Osteocyte (in vitro differentiated cells): ENCODE measurements at regions not wholly inside any gene's neighbourhood (a gene's known extent, or its start where the extent isn't known, plus 50 kb on each side); places are given as distances from the start of the nearest gene placed in this dataset.

Source experiments
- DNase-seq: peaks from one replicate; pipeline ENCODE4 v3.0.0; 2021; ENCODE audit warnings: mixed read lengths; ENCODE audit not compliant: unreplicated experiment; ENCODE audit errors: extremely low spot score
- H3K27ac Mint-ChIP-seq: one replicate; pipeline ENCODE4 v1.8.0; 2021; ENCODE audit warnings: mild to moderate bottlenecking, mixed read lengths; ENCODE audit not compliant: unreplicated experiment
- H3K27me3 Mint-ChIP-seq: one replicate; pipeline ENCODE4 v1.8.0; 2021; ENCODE audit warnings: mixed read lengths; ENCODE audit not compliant: unreplicated experiment
- H3K36me3 Mint-ChIP-seq: one replicate; pipeline ENCODE4 v1.8.0; 2021; ENCODE audit warnings: mixed read lengths; ENCODE audit not compliant: unreplicated experiment
- H3K4me1 Mint-ChIP-seq: one replicate; pipeline ENCODE4 v1.8.0; 2021; ENCODE audit warnings: mixed read lengths; ENCODE audit not compliant: unreplicated experiment
- H3K4me3 Mint-ChIP-seq: one replicate; pipeline ENCODE4 v1.8.0; 2021; ENCODE audit warnings: mild to moderate bottlenecking, moderate library complexity, mixed read lengths; ENCODE audit not compliant: unreplicated experiment
- H3K9me3 Mint-ChIP-seq: one replicate; pipeline ENCODE4 v1.8.0; 2021; ENCODE audit warnings: mixed read lengths; ENCODE audit not compliant: unreplicated experiment
- TF ChIP-seq, protein P1 (sequence below): fragments of 200-600 bp; sonication (generic); IDR thresholded peaks from 2 replicates; pipeline ENCODE4 v1.5.0; 2021; ENCODE audit warnings: antibody characterized with exemption, mild to moderate bottlenecking, moderate library complexity

DNA sequence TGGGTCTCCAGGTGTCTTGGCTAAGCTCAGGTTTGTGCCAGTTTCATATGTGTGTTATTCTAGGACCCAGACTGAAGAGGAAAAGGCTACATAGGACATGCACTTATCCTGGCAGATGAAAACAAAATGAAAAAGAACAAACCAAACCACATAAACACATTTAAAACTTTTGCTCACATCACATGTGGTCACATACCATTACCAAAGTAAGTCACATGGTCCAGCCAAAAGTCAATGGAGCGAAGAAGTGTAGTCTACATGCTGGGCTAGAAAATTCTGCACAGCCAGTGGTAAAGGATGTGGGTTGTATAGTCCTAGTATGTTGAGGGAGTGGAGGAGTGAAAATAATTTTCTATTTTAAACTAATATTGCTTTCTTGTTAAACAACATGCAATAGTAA is 437.5 kb downstream of the BTBD3 start:
- Mint-ChIP-seq H3K4me3 (no peak overlapping the region), H3K4me1 (no peaks in the 10 kb centered on the region), H3K27me3 (no peaks in the 10 kb centered on the region), H3K36me3 (no peaks in the 10 kb centered on the region), H3K27ac (no peak overlapping the region), H3K9me3 (peaks cover 7% of the 10 kb centered on the region)
- DNase-seq = no peak
- TF ChIP-seq, protein P1, sequence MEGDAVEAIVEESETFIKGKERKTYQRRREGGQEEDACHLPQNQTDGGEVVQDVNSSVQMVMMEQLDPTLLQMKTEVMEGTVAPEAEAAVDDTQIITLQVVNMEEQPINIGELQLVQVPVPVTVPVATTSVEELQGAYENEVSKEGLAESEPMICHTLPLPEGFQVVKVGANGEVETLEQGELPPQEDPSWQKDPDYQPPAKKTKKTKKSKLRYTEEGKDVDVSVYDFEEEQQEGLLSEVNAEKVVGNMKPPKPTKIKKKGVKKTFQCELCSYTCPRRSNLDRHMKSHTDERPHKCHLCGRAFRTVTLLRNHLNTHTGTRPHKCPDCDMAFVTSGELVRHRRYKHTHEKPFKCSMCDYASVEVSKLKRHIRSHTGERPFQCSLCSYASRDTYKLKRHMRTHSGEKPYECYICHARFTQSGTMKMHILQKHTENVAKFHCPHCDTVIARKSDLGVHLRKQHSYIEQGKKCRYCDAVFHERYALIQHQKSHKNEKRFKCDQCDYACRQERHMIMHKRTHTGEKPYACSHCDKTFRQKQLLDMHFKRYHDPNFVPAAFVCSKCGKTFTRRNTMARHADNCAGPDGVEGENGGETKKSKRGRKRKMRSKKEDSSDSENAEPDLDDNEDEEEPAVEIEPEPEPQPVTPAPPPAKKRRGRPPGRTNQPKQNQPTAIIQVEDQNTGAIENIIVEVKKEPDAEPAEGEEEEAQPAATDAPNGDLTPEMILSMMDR = no peak

DNA sequence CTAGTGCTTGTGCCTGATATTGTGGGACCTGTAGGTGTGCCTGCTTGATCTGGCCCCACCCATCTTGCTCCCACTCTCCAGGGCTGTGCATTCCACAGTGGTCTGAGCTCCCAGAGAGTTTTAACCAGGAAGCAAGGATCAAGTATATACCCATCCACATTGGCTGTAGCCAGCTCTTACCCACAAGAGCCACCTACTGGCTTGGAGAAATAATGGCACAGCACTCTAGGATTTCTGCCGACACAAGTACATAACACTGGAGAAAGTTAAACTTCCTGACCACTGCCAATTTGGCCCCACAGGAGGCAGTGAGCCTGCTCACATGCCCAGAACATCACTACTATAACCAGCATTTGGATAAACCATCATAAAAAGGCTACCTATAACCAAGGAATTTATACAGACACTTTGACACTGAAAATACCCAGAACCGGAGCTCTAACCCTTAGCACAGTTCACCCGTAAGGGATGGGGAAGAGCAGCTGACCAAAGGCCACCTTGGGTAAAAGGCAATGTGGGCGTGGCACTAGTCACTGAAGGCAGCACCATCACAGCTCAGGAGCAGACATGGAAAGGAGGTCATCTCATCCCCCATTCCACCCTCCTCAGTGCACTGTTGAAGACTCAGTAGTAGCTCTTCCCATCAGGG is 440.4 kb downstream of the BTBD3 start:
- H3K36me3 Mint-ChIP-seq = no peaks in the 10 kb centered on the region
- H3K9me3 Mint-ChIP-seq = peaks cover 10% of the 10 kb centered on the region
- H3K4me3 Mint-ChIP-seq = no peak overlapping the region
- DNase-seq = no peak
- TF ChIP-seq, protein P1 = no peak
- H3K4me1 Mint-ChIP-seq = no peaks in the 10 kb centered on the region
- no peak overlapping the region for H3K27ac Mint-ChIP-seq
- H3K27me3 Mint-ChIP-seq = no peaks in the 10 kb centered on the region

DNA sequence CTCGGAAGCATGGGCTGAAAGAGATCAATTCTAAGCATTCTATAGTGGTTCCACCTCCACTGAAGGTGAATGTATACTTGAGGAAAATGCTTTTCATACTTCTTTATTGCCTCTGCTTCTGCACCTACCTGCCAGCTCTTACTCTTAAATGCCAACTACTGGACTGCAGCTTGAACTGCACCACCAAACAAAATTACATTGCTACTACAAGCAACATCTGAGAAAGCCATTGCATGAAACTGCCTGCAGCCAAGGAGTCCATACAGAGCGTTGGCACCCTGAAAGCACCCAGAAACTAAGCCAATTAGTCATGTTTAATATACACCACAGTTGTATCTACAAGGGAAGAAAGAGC is 440.9 kb downstream of the BTBD3 start:
- Mint-ChIP-seq H3K27ac (no peak overlapping the region), H3K4me3 (no peak overlapping the region), H3K27me3 (no peaks in the 10 kb centered on the region), H3K9me3 (peaks cover 12% of the 10 kb centered on the region), H3K4me1 (no peaks in the 10 kb centered on the region), H3K36me3 (no peaks in the 10 kb centered on the region)
- TF ChIP-seq, protein P1 = no peak
- DNase-seq = no peak

DNA sequence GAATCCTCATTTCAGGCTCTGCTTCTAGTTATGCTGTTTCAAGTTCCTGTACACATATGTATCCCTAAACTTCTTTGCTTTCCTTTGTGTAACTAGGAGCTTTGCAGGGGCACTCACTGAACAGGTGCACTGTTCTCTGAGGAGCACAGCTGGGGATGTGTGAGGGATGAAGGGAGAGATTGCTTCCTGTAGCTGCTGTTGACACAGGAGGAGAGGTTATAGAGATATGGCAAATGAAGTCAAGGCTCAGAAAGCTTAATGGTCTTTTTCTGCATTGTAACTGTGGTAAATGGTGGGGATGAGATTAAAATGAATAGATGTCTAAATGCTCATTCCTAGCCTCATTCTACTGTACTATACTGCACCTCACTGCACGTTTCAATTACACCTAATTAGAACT is 454.3 kb downstream of the BTBD3 start:
- DNase-seq = no peak
- H3K27me3 Mint-ChIP-seq = no peaks in the 10 kb centered on the region
- H3K9me3 Mint-ChIP-seq = peaks cover 4% of the 10 kb centered on the region
- H3K36me3 Mint-ChIP-seq = no peaks in the 10 kb centered on the region
- TF ChIP-seq, protein P1 = no peak
- H3K4me3 Mint-ChIP-seq = no peak overlapping the region
- no peaks in the 10 kb centered on the region for H3K4me1 Mint-ChIP-seq
- no peak overlapping the region for H3K27ac Mint-ChIP-seq

DNA sequence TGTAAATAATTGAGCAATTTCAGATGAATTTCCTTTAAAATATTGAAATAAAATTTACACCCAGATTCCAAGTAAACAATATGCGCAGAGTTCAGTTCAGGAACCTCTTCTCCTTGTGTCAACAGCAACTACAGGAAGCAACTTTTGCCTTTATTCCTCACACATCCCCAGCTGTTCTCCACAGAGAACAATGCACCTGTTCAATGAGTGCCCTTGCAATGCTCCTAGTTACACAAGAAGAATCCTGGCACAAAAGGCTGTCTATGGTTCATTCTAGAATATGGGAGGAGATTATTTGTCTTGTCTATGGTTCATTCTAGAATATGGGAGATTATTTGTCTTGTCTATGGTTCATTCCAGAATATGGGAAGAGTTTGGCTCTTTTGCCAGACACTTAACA is 454.9 kb downstream of the BTBD3 start:
- peaks cover 4% of the 10 kb centered on the region for H3K9me3 Mint-ChIP-seq
- no peak for DNase-seq
- H3K4me3 Mint-ChIP-seq = no peak overlapping the region
- no peaks in the 10 kb centered on the region for H3K36me3 Mint-ChIP-seq
- TF ChIP-seq, protein P1 = no peak
- no peaks in the 10 kb centered on the region for H3K4me1 Mint-ChIP-seq
- no peak overlapping the region for H3K27ac Mint-ChIP-seq
- H3K27me3 Mint-ChIP-seq = no peaks in the 10 kb centered on the region
